ENCODE measurements at regions not wholly inside any gene's neighbourhood (a gene's known extent, or its start where the extent isn't known, plus 50 kb on each side); places are given as distances from the start of the nearest gene placed in this dataset.

DNA sequence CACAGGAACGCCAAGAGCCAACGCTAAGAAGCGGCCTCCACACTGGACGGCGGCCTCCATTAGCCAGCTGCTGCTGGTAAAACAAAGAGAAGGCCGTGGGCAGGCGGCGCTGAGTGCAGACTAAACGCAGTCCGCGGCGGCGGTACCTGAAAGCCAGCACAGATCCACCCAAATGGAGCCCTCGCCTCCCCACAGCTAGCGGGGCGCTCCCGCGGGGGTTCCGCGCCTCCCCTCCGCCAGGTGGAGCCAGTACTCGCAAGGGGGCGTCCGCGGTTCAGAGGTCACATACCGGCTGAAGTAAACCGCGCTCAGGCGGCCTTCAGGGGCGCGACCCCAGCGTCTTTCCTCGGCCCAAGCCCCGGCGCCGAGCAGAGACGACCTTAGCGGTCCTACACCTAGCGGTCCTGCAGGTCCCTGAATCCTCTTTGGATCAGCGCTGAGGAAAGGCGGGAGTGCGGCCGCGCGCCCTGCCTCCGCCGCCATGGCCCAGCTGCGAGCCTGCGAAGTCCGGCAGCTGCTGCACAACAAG, 293.1 kb upstream of the ERBB4 start:
- TF ChIP-seq POLR2AphosphoS5 (IDR thresholded peaks at IDR 0.05; ENCODE audit: insufficient read depth, low read depth, low read length) (no peak), CTCF (IDR thresholded peaks at IDR 0.05; ENCODE audit: extremely low read depth in 1 of 2, insufficient read depth in 1 of 2, low read depth in 1 of 2, low read length in 2 of 2) (no peak), POLR2A (IDR thresholded peaks at IDR 0.05; ENCODE audit: low read depth, low read length) (no peak)
- TF ChIP-seq, protein P1, sequence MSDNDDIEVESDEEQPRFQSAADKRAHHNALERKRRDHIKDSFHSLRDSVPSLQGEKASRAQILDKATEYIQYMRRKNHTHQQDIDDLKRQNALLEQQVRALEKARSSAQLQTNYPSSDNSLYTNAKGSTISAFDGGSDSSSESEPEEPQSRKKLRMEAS (IDR thresholded peaks at IDR 0.05; ENCODE audit: insufficient read depth, insufficient read length), result no peak
